HG03442 (cell line): ENCODE measurements at regions not wholly inside any gene's neighbourhood (a gene's known extent, or its start where the extent isn't known, plus 50 kb on each side); places are given as distances from the start of the nearest gene placed in this dataset.
"Not testable (repeated sequence)": the region's sequence is repeated elsewhere in the genome, so short reads cannot be mapped to it uniquely, and the experiment has no call there.

ENCODE experiments used
- ATAC-seq: cut with Tn5 transposase; IDR thresholded peaks from one replicate; pipeline ENCODE4 v1.9.1; 2021; ENCODE audit warnings: mild to moderate bottlenecking, moderate library complexity; ENCODE audit not compliant: unreplicated experiment

GRCh38 chr6:148021165-148021564 lies 321.5 kb upstream of the SASH1 start:
- no peak for ATAC-seq

GRCh38 chr6:148021699-148022098 lies 320.9 kb upstream of the SASH1 start:
- ATAC-seq, result no peak

DNA sequence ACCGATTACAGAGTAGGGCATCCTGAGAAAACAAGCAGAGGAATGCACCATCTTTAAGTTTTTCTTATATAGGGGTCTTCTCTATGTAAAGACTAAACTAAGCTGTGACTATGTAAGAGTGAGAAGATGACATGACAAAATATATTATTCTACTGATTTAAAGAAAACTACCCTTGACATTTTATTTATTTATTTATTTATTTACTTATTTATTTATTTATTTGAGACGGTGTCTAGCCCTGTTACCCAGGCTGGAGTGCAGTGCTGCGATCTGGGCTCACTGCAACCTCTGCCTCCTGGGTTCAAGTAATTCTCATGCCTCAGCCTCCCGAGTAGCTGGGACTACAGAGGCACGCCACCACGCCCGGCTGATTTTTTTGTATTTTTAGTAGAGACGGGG lies 320.4 kb upstream of the SASH1 start:
- ATAC-seq, result not testable (repeated sequence)

DNA sequence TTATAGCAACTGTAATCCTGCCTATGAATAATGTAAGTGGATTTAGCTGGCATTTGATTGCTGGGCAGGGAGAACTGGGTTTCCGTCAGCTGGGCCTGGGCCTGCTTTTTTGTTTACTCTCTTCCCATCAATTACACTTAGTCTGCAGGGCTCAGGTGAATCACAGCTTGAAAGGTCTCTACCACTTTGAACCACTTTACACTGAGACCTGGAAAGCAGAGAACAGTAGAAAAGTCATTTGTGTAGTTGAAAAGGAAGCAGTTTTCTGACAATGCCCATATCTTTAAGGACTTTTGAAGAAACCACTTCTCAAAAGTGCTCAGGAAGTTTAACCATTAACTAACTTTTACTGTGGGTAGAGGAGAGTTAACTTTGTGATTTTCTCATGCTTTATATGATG lies 315.4 kb upstream of the SASH1 start:
- no peak for ATAC-seq

DNA sequence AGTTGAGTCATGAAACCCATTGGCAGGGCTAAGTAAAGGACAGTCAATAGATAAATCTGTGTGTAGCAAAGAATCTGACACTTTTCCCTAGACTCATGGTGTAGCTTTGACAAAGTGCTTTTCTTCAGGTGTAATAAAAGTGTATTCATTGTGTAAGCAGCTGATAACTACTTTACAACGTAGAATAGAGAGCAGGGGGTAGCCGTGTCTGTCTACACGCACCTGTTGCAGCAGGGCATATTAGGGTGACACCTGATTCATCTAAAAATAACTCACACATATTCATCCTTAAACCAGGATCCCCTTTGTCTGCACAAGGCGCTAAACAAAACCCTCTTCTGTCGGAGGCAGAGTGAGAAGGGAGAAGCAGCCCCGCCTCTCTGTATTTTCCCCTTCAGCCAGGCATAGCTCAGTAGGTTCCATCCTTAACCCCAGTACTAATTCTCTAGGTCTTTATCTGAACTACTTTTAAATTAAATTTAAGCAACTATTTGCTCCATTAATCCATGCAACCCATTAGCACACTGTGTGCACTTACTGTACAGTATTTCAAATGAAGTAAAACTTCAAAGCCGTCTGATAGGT lies 306.7 kb upstream of the SASH1 start:
- no peak for ATAC-seq

DNA sequence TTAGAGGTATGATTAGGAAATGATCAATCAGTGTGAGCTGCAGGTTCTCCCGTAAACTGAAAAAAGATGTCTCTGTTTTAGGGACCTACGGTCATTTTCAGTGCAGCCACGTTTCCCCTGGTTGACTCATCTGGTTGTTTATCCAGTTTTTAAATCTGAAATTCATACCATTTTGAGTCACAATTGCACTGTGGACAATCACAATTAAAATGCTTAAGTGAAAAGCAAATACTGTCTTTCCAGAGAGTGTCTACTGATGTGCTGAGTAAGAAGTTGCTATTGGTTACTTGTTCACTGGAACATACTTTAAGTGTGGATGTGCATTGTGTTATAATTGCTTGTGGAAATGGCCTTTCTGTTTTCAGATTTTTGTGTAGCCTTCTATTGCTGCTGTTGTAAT lies 305.1 kb upstream of the SASH1 start:
- no peak for ATAC-seq

- no peak for ATAC-seq
These were observed 301.1 kb upstream of the SASH1 start for GRCh38 chr6:148041546-148041945.

DNA sequence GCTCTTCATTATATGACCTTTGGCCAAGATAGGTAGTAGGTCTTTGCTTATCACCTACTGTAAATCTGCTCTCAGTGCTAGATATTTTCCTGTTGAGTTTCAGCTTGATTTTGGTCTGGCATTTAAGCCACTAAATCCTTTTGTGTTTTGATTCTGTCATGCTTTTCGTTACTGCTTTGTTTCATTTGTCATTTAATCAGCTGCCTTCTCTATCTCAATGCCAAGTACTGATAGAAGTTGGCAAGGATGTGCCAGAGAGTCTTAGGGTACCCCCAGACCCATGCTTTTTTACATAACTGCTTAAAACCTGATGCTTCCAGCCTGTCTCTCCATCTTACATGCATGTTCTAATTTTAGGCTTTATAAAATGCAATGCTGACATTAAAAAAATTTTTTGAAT lies 300.1 kb upstream of the SASH1 start:
- no peak for ATAC-seq

DNA sequence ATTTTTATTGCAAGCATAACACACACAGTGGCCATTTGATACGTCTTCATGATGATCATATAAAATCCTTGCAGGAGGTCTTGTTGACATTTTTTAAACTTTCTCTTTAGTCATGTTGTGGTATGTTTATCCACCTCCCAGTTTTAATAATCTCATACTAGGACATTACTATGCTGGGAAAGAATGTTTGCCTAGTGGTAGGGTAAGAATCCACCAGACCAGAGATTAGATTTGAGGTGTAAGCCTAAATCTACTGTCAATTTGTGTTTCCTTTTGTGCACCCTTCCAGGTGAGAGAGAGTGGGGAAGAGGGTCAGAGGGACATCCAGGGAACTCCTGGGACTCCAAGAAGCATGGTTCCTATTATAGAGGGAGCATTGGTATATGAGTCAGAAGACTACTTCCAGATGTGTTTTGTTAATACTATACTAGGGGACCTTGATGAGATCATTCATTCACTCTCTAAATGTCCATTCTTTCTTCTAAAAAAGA lies 298.3 kb upstream of the SASH1 start:
- no peak for ATAC-seq

- no peak for ATAC-seq
These were observed 297.7 kb upstream of the SASH1 start for GRCh38 chr6:148044921-148045320.

GRCh38 chr6:148053209-148053608 lies 289.4 kb upstream of the SASH1 start:
- no peak for ATAC-seq

GRCh38 chr6:148053796-148054195 lies 288.8 kb upstream of the SASH1 start:
- no peak for ATAC-seq

DNA sequence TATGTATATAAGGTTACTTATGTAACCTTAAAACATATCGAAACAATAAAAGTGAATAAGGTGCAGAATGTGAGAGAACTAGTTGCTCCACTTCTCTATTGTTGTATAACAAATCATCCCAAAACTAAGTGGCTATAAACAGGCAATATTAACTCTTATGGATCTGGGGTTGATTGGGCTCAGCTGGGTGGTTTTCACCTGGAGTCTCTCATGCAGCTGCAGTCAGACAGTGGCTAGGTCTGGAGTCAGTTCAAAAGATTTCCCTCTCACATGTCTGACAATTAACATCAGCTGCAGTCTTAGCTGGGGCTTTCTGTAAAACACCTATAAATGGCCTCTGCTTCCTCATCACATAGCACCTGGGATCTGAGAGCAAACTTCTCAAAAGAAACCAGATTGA lies 288.4 kb upstream of the SASH1 start:
- no peak for ATAC-seq

- ATAC-seq, result no peak
These were observed 287.2 kb upstream of the SASH1 start for GRCh38 chr6:148055419-148055818.

DNA sequence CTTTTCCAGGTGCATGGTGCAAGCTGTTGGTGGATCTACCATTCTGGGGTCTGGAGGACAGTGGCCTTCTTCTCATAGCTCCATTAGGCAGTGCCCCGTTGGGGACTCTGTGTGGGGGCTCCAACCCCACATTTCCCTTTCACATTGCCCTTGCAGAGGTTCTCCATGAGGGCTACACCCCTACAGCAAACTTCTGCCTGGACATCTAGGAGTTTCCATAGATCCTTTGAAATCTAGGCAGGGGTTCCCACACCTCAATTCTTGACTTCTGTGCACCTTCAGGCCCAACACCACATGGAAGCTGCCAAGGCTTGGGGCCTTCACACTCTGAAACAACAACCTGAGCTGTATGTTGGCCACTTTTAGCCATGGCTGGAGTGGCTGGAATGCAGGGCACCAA lies 282.8 kb upstream of the SASH1 start:
- ATAC-seq, result no peak

DNA sequence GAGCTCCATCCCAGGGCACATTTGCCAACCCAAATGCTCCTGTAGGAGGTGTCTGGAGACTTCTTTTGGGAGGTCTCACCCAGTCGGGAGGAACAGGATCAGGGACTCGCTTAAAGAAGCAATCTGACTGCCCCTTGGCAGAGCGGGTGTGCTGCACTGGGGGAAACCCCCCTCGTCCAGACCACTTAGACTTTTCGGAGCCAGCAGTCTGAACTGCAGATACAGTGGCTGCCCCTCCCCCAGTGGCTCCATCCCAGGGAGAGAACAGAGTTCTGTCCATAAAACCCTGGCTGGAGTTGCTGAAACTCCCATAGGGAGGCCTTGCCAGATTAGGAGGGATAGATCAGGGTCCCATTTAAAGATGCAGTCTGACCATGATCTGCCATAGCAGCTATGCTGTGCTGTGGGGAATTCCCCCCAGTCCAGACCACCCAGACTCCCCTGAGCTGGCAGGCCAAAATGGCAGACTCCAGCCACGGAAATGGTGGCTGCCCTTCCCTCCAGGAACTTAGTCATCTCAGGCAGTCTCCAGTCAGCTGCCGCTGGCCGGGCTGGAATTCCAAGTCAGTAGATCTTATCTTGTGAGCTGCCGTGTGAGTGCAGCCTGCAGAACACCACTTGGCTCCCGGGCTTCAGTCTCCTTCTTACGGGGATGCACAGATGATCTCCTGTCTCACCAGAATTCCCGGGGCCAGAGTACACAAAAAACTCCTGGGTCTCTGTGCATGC lies 278.1 kb upstream of the SASH1 start:
- no peak for ATAC-seq

GRCh38 chr6:148068437-148069061 lies 274.1 kb upstream of the SASH1 start:
- no peak for ATAC-seq

GRCh38 chr6:148069256-148069655 lies 273.4 kb upstream of the SASH1 start:
- no peak for ATAC-seq

- no peak for ATAC-seq
These were observed 268.3 kb upstream of the SASH1 start for GRCh38 chr6:148074291-148074690.

GRCh38 chr6:148074738-148075137 lies 267.9 kb upstream of the SASH1 start:
- peak; percentile 57 for ATAC-seq

- ATAC-seq, result no peak
These were observed 267.3 kb upstream of the SASH1 start for GRCh38 chr6:148075352-148075751.

DNA sequence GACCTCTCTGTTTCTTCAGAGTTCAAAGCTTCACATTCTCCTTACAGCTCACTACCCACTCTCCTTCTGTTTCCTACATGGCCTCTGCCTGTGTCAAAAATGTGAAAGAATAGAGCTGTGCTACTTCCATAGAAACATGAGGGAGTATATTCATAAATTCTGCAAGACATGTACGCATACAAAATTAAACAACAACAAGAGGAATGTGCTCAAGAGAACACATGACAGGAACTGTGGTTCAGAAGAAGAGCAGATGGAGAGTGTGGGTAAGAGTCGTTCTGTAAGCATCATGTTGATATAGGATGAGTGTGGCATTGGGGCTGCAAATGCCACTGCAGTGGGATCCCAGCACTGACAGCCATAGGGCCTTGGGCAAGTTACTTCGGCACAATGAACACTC lies 266.6 kb upstream of the SASH1 start:
- ATAC-seq, result no peak
